ENCODE measurements at regions not wholly inside any gene's neighbourhood (a gene's known extent, or its start where the extent isn't known, plus 50 kb on each side); places are given as distances from the start of the nearest gene placed in this dataset.

- TF ChIP-seq GABPA (IDR thresholded peaks at IDR 0.05 in 1 of 2, conservative IDR thresholded peaks at IDR 0.05 in 1 of 2) (no peak), NR2F2 (IDR thresholded peaks at IDR 0.05) (no peak), JUND (IDR thresholded peaks at IDR 0.05) (no peak), FOXA2 (IDR thresholded peaks at IDR 0.05) (no peak), CTCF (IDR thresholded peaks at IDR 0.05; ENCODE audit: low read depth, low read length, missing input control) (no peak)
These were observed 109.3 kb upstream of the TNRC6C start for GRCh38 chr17:77849239-77849638.

Data from liver (tissue), 3 donors.